ENCODE measurements at regions not wholly inside any gene's neighbourhood (a gene's known extent, or its start where the extent isn't known, plus 50 kb on each side); places are given as distances from the start of the nearest gene placed in this dataset.

DNA sequence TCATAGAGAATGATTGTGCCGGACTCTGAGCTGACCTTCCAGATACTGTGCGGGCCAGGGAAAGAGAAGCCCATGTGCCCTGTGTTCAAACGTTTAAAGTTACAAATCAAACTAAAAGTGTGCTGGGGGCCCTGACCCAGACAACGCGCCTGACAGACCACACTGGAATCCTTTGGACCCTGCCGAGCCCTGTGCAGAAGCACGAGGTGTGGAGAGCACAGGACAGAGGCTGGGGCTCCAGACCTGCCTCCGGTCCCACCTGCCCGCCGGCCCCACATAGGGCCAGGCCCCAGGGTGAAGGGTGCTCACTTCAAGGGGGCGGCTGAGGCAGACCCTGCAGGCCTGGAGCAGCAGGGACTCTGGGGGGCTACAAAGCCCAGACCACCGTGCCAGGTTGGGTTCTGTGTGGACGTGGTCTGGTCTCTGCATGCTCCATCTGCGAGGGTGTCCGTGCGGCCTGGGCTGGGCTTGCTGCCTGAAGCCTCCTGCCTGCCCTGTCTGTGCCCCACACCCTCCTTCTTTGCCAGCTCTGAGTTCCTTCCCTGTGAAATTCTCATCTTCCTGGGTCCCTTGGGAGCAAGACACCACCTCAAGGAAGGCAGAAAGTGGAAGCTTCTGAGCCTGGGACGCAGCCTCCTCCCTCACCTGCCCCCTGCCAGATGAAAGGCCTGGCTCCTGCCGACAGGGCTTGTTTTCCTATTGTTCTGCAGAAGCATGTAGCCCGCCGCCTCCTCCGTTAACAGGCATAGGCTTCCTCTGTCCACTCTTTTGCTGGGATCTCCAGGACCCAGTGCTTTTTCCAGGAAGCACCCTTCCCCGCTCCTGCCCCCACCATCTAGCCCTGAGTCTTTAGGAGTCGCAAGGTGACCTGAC is 186.2 kb downstream of the ERMARD start:
- peak; percentile 81 for DNase-seq (ENCODE audit: extremely low spot score, unreplicated experiment)
- Mint-ChIP-seq H3K36me3 (ENCODE audit: unreplicated experiment) (no peaks in the 10 kb centered on the region), H3K4me3 (ENCODE audit: unreplicated experiment) (no peak overlapping the region), H3K9me3 (ENCODE audit: unreplicated experiment) (no peaks in the 10 kb centered on the region), H3K27ac (ENCODE audit: unreplicated experiment) (no peak overlapping the region), H3K27me3 (ENCODE audit: unreplicated experiment) (no peaks in the 10 kb centered on the region), H3K4me1 (ENCODE audit: unreplicated experiment) (no peaks in the 10 kb centered on the region)
- no peak for TF ChIP-seq CTCF (IDR thresholded peaks at IDR 0.05)

GRCh38 chr6:169936355-169936975 is 185.0 kb downstream of the ERMARD start:
- Mint-ChIP-seq H3K4me3 (ENCODE audit: unreplicated experiment) (no peak overlapping the region), H3K9me3 (ENCODE audit: unreplicated experiment) (no peaks in the 10 kb centered on the region)

GRCh38 chr6:169935861-169936260 is 184.4 kb downstream of the ERMARD start:
- no peak overlapping the region for H3K4me3 Mint-ChIP-seq (ENCODE audit: unreplicated experiment)
- H3K4me1 Mint-ChIP-seq (ENCODE audit: unreplicated experiment), result no peaks in the 10 kb centered on the region
- no peaks in the 10 kb centered on the region for H3K27me3 Mint-ChIP-seq (ENCODE audit: unreplicated experiment)
- no peaks in the 10 kb centered on the region for H3K9me3 Mint-ChIP-seq (ENCODE audit: unreplicated experiment)
- H3K36me3 Mint-ChIP-seq (ENCODE audit: unreplicated experiment), result no peaks in the 10 kb centered on the region
- DNase-seq (ENCODE audit: extremely low spot score, unreplicated experiment), result peak; percentile 82
- TF ChIP-seq CTCF (IDR thresholded peaks at IDR 0.05), result no peak
- no peak overlapping the region for H3K27ac Mint-ChIP-seq (ENCODE audit: unreplicated experiment)

More at GRCh38 chr6:169936355-169936975, 185.0 kb downstream of the ERMARD start:
- H3K27me3 Mint-ChIP-seq (ENCODE audit: unreplicated experiment), result no peaks in the 10 kb centered on the region
- DNase-seq (ENCODE audit: extremely low spot score, unreplicated experiment), result peak; percentile 82
- H3K4me1 Mint-ChIP-seq (ENCODE audit: unreplicated experiment), result no peaks in the 10 kb centered on the region
- no peaks in the 10 kb centered on the region for H3K36me3 Mint-ChIP-seq (ENCODE audit: unreplicated experiment)
- no peak for TF ChIP-seq CTCF (IDR thresholded peaks at IDR 0.05)
- H3K27ac Mint-ChIP-seq (ENCODE audit: unreplicated experiment), result no peak overlapping the region

DNA sequence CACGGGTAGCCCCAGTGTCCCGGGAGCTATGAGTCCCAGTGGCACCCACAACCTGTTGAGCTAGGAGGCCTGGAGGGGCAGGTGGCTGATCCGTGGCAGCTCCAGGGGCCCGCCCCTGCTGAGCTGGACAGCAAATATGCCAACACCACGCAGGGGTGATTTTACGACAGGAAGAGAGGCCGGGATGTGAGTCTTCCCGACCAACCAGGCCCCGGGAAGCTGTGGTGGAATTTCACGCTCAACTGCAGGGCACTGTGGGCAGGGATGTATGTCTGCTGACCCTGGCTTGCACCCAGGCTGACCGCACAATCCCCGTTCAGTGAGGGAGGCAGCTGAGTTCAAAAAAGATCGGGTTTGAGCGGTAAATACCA is 183.9 kb downstream of the ERMARD start:
- no peak for TF ChIP-seq CTCF (IDR thresholded peaks at IDR 0.05)
- DNase-seq (ENCODE audit: extremely low spot score, unreplicated experiment), result peak; percentile 79
- Mint-ChIP-seq H3K4me1 (ENCODE audit: unreplicated experiment) (no peaks in the 10 kb centered on the region), H3K4me3 (ENCODE audit: unreplicated experiment) (no peak overlapping the region), H3K9me3 (ENCODE audit: unreplicated experiment) (peaks cover under 1% of the 10 kb centered on the region), H3K27me3 (ENCODE audit: unreplicated experiment) (no peaks in the 10 kb centered on the region), H3K36me3 (ENCODE audit: unreplicated experiment) (no peaks in the 10 kb centered on the region), H3K27ac (ENCODE audit: unreplicated experiment) (no peak overlapping the region)

DNA sequence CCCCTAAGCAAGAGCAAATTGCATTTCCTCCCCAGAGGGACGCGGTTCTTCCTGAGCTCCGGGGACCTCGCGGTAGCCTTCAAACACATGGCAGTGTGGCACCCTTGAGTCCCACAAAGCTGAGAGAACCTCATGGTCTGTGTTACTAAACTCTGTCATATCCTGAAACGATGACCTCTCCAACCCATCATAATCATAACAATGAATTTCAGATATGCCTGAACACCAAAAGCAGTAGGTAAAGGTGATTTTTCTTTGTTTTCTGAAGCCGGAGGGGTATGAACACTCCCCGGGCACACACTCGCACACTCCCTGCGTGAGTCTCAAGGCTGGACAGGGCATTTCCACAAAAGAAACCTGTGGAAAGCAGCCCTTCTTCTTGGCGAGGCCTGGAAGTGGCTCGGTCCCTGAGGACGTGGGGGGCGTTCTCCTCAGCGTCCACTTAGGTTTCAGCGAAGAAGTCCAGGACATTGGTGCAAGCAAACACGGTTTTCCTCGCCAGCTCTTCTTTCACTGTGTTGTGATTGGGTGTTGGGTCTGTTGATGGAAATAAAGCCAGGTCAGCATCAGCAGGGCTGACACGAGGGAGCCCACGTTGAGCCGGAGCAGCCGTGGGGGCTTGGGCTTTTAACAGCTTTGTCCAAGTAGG is 183.4 kb downstream of the ERMARD start:
- Mint-ChIP-seq H3K4me1 (ENCODE audit: unreplicated experiment) (no peaks in the 10 kb centered on the region), H3K9me3 (ENCODE audit: unreplicated experiment) (peaks cover 4% of the 10 kb centered on the region), H3K27me3 (ENCODE audit: unreplicated experiment) (no peaks in the 10 kb centered on the region), H3K36me3 (ENCODE audit: unreplicated experiment) (no peaks in the 10 kb centered on the region), H3K27ac (ENCODE audit: unreplicated experiment) (no peak overlapping the region), H3K4me3 (ENCODE audit: unreplicated experiment) (no peak overlapping the region)
- DNase-seq (ENCODE audit: extremely low spot score, unreplicated experiment), result peak; percentile 73
- no peak for TF ChIP-seq CTCF (IDR thresholded peaks at IDR 0.05)

Measured in osteocyte (in vitro differentiated cells).